ENCODE measurements at regions not wholly inside any gene's neighbourhood (a gene's known extent, or its start where the extent isn't known, plus 50 kb on each side); places are given as distances from the start of the nearest gene placed in this dataset.

GRCh38 chr6:48417927-48418326 is 306.9 kb upstream of the PTCHD4 start:
- Mint-ChIP-seq H3K27me3 (ENCODE audit: unreplicated experiment) (no peaks in the 10 kb centered on the region), H3K27ac (ENCODE audit: unreplicated experiment) (no peak overlapping the region), H3K9me3 (ENCODE audit: unreplicated experiment) (no peaks in the 10 kb centered on the region), H3K36me3 (ENCODE audit: low read depth, unreplicated experiment) (no peaks in the 10 kb centered on the region), H3K4me1 (ENCODE audit: unreplicated experiment) (no peaks in the 10 kb centered on the region), H3K4me3 (ENCODE audit: unreplicated experiment) (no peak overlapping the region)
- TF ChIP-seq, protein P1, sequence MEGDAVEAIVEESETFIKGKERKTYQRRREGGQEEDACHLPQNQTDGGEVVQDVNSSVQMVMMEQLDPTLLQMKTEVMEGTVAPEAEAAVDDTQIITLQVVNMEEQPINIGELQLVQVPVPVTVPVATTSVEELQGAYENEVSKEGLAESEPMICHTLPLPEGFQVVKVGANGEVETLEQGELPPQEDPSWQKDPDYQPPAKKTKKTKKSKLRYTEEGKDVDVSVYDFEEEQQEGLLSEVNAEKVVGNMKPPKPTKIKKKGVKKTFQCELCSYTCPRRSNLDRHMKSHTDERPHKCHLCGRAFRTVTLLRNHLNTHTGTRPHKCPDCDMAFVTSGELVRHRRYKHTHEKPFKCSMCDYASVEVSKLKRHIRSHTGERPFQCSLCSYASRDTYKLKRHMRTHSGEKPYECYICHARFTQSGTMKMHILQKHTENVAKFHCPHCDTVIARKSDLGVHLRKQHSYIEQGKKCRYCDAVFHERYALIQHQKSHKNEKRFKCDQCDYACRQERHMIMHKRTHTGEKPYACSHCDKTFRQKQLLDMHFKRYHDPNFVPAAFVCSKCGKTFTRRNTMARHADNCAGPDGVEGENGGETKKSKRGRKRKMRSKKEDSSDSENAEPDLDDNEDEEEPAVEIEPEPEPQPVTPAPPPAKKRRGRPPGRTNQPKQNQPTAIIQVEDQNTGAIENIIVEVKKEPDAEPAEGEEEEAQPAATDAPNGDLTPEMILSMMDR (IDR thresholded peaks at IDR 0.05; ENCODE audit: unreplicated experiment) = no peak
- no peak for DNase-seq (ENCODE audit: low spot score)

GRCh38 chr6:48412656-48413055 is 301.7 kb upstream of the PTCHD4 start:
- TF ChIP-seq, protein P1 (IDR thresholded peaks at IDR 0.05; ENCODE audit: unreplicated experiment) = no peak
- no peak overlapping the region for H3K27ac Mint-ChIP-seq (ENCODE audit: unreplicated experiment)
- no peaks in the 10 kb centered on the region for H3K27me3 Mint-ChIP-seq (ENCODE audit: unreplicated experiment)
- no peak overlapping the region for H3K4me3 Mint-ChIP-seq (ENCODE audit: unreplicated experiment)
- no peaks in the 10 kb centered on the region for H3K4me1 Mint-ChIP-seq (ENCODE audit: unreplicated experiment)
- H3K9me3 Mint-ChIP-seq (ENCODE audit: unreplicated experiment) = no peaks in the 10 kb centered on the region
- DNase-seq (ENCODE audit: low spot score) = no peak
- H3K36me3 Mint-ChIP-seq (ENCODE audit: low read depth, unreplicated experiment) = no peaks in the 10 kb centered on the region

DNA sequence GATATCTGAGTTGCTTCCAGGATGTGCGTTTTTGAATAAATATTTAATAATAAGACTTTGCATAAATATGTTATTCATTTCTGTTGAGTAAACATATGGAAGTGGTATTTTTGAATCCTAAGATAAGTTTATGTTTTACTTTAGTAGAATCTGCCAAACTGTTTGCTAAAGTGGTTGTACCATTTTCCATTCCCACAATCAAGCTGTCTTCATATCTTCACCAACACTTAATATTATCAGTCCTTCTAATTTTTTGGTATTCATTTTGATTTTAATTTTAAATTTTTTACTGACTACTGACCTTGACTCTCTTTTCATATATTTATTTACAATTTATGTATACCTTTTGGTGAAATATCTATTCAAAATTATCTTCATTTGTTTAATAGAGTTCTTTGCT is 293.9 kb upstream of the PTCHD4 start:
- H3K27me3 Mint-ChIP-seq (ENCODE audit: unreplicated experiment) = no peaks in the 10 kb centered on the region
- H3K4me3 Mint-ChIP-seq (ENCODE audit: unreplicated experiment) = no peak overlapping the region
- DNase-seq (ENCODE audit: low spot score) = no peak
- no peak overlapping the region for H3K27ac Mint-ChIP-seq (ENCODE audit: unreplicated experiment)
- no peaks in the 10 kb centered on the region for H3K36me3 Mint-ChIP-seq (ENCODE audit: low read depth, unreplicated experiment)
- H3K4me1 Mint-ChIP-seq (ENCODE audit: unreplicated experiment) = no peaks in the 10 kb centered on the region
- TF ChIP-seq, protein P1 (IDR thresholded peaks at IDR 0.05; ENCODE audit: unreplicated experiment) = no peak
- no peaks in the 10 kb centered on the region for H3K9me3 Mint-ChIP-seq (ENCODE audit: unreplicated experiment)

DNA sequence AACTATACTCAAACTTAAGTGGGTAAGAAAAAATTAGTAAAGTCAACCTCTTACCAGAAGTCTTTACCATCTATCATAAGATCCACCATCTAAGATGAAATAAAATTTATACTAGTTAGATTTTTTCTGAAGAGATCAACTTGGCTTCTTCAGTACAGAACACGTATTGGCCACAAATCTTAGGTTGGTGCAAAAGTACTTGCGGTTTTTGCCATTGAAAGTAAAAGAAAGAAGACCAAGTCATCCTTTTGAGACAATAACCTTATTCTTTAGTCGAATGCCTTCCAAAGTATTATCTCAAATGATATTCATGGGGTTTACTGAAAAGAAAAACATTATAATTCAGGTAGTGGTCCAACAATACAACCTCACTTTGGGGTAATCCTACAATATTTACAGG is 292.6 kb upstream of the PTCHD4 start:
- no peak for DNase-seq (ENCODE audit: low spot score)
- TF ChIP-seq, protein P1 (IDR thresholded peaks at IDR 0.05; ENCODE audit: unreplicated experiment) = no peak
- Mint-ChIP-seq H3K9me3 (ENCODE audit: unreplicated experiment) (no peaks in the 10 kb centered on the region), H3K27ac (ENCODE audit: unreplicated experiment) (no peak overlapping the region), H3K4me3 (ENCODE audit: unreplicated experiment) (no peak overlapping the region), H3K4me1 (ENCODE audit: unreplicated experiment) (no peaks in the 10 kb centered on the region), H3K27me3 (ENCODE audit: unreplicated experiment) (no peaks in the 10 kb centered on the region), H3K36me3 (ENCODE audit: low read depth, unreplicated experiment) (no peaks in the 10 kb centered on the region)

- Mint-ChIP-seq H3K9me3 (ENCODE audit: unreplicated experiment) (no peaks in the 10 kb centered on the region), H3K27me3 (ENCODE audit: unreplicated experiment) (no peaks in the 10 kb centered on the region), H3K4me1 (ENCODE audit: unreplicated experiment) (no peaks in the 10 kb centered on the region), H3K36me3 (ENCODE audit: low read depth, unreplicated experiment) (no peaks in the 10 kb centered on the region), H3K4me3 (ENCODE audit: unreplicated experiment) (no peak overlapping the region), H3K27ac (ENCODE audit: unreplicated experiment) (no peak overlapping the region)
- TF ChIP-seq, protein P1 (IDR thresholded peaks at IDR 0.05; ENCODE audit: unreplicated experiment) = no peak
- DNase-seq (ENCODE audit: low spot score) = no peak
Measured at GRCh38 chr6:48401016-48401415, 290.0 kb upstream of the PTCHD4 start.
